GM19438 (cell line): ENCODE measurements at regions not wholly inside any gene's neighbourhood (a gene's known extent, or its start where the extent isn't known, plus 50 kb on each side); places are given as distances from the start of the nearest gene placed in this dataset.

Source experiments
- ATAC-seq: cut with Tn5 transposase; IDR thresholded peaks from one replicate; pipeline ENCODE4 v1.9.1; 2021; ENCODE audit warnings: low read depth; ENCODE audit not compliant: unreplicated experiment

DNA sequence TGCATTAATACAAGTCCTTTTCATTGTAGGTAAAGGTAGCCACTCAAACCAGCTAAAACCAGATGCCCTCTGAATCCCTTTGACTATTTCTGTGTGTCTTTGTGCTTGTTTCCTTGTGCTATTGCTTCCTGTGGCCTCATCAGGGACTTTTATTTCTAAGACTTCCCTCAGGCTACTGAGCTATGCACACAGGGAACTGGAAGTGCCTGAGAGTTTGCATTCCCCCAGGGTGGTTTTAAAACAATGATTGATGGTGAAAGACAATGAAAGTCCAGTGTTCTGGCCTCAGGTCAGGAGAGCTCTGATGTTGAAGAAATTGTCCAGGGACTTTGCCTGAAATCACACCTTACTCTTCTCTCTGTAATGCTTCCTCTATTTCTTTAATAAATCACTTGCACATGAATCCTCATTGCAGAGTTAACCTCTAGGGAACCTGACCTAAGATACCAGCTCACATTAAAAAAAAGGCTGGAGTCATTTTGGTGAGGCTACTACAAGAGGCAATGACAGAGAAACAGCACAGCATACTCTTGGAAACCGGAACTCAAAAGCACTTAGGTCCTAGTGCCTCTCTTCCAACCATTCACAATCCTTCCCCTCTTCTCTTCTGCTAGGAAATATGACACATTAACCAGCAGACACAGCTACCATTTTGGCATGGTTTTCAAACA is 158.1 kb upstream of the NREP start:
- ATAC-seq, result no peak

DNA sequence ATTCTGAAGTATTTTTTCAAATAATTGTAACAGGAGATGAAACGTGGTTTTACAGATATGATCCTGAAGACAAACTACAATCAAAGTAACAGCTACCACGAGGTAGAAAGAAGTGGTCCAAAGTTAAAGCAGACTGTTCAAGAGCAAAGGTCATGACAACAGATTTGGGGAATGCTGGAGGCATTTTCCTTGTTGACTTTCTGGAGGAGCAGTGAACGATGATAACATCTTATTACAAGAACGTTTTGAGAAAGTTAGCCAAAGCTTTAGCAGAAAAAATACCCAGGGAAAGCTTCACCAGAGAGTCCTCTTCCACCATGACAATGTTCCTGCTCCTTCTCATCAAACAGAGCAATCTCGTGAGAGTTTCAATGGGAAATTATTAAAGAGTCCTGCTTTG is 145.4 kb upstream of the NREP start:
- no peak for ATAC-seq

GRCh38 chr5:111901296-111901695 is 144.3 kb upstream of the NREP start:
- ATAC-seq, result no peak

GRCh38 chr5:111892949-111893348 is 136.0 kb upstream of the NREP start:
- no peak for ATAC-seq

- no peak for ATAC-seq
Measured at GRCh38 chr5:111887706-111888105, 130.7 kb upstream of the NREP start.

GRCh38 chr5:111869681-111870080 is 112.7 kb upstream of the NREP start:
- no peak for ATAC-seq

DNA sequence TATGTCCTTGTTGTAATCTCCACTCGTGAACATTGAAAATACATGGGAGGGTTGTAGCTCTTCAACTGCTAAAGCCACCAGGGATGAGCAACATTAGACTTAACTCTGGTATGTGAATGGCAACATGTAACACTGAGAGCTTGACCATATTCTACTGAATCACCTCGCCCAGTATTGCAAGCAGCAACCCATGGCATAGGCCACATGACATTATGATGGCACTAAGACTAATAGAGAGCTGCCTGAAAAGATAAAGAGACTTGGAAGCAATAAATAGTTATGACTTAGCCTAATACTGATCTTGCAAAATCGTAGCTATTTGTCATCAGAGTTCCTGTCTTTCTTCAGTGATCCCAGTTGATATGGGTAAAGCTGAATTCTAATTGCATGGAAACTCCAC is 108.4 kb upstream of the NREP start:
- no peak for ATAC-seq

- ATAC-seq, result no peak
Measured at GRCh38 chr5:111863801-111864200, 106.8 kb upstream of the NREP start.

- no peak for ATAC-seq
Measured at GRCh38 chr5:111859533-111860270, 102.7 kb upstream of the NREP start.

- no peak for ATAC-seq
Measured at GRCh38 chr5:111859031-111859430, 102.0 kb upstream of the NREP start.

GRCh38 chr5:111857623-111858022 is 100.6 kb upstream of the NREP start:
- no peak for ATAC-seq

DNA sequence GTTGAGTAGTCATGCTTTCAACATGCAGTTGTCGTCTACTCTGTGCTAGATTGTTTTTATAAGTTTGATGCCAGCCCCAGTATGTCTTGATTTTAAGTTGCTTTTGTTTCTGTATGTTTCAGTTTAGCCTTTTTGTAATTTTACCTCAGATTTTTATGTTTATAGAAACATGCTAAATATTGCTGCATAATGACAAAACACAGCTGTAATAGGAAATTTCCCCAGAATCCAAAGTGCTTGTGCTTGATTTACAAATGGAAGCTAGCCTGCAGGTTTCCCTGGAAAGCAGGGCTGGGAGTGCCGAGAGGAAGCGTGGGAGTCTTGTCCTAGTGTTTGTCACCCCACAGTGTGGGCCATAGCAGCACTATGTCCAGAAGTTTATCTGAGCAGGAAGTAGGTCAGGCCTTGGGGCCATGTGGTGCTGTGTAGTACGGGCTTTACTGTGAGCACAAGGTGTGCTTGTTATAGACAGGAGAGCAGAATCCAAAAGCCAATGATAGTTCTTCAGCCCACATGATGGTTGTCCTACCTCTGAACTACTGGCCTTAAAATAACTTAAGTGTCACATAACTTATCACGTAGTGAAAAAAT is 100.0 kb upstream of the NREP start:
- no peak for ATAC-seq

DNA sequence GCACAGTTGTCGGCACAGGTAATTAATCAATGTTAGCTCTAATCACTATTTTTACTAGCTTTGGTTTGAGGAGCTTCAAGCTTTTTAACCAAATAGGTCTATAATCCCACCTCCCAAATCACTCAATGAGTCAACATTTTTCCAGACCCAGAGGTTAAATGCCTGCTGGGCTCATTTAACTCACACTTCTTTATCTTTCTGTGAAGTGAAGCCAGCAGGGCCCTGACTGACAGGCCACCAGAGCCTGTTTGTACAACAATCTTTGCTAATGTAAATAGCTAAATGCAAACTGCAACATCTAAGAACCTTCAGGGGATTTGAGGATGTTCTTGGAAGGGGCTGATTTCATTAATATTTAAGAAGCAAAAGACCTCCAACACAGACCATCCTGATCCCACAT is 98.4 kb upstream of the NREP start:
- no peak for ATAC-seq

GRCh38 chr5:111854186-111854585 is 97.2 kb upstream of the NREP start:
- ATAC-seq, result peak; percentile 28

- peak; percentile 79 for ATAC-seq
Measured at GRCh38 chr5:111853748-111854147, 96.8 kb upstream of the NREP start.

DNA sequence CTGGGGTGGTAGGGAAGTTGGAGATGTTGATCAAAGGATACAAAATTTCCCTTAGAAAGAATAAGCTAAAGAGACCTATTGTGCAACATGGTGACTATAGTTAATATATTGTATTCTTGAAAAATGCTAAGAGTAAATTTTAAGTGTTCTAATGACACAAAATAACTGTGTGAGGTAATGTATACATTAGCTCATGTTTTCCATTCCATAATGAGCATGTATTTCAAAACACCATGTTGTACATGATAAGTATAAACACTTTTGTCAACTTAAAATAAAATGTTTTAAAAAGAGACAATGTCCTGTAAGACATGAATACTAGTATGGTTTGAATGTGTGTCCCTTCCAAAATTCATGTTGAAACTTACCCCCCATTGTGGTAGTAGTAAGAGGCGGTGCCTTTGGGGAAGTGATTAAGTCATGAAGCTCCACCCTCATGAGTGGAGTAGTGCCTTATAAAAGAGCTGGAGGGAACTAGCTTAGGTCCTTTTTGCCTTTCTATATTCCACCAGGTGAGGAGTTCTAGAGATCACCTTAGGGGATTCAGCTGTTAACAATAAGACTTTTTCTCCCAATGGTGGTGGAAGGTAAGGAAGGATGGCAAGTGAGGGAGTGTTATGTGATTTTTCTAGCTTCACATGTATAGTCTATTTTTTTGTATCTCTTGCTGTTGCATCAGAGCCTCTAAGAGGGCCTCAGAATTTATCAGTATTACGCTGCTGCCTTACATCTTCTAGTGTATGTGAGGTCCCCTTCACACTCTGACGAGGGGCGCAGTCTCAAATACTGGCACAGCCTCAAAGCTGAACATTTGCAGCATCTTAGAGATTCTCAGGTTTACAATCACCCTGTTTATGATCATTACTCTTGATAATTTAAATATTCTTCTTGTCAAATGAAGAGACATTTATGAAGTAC is 94.9 kb upstream of the NREP start:
- ATAC-seq, result no peak

GRCh38 chr5:111848476-111848875 is 91.5 kb upstream of the NREP start:
- no peak for ATAC-seq

GRCh38 chr5:111847052-111847925 is 90.3 kb upstream of the NREP start:
- no peak for ATAC-seq

DNA sequence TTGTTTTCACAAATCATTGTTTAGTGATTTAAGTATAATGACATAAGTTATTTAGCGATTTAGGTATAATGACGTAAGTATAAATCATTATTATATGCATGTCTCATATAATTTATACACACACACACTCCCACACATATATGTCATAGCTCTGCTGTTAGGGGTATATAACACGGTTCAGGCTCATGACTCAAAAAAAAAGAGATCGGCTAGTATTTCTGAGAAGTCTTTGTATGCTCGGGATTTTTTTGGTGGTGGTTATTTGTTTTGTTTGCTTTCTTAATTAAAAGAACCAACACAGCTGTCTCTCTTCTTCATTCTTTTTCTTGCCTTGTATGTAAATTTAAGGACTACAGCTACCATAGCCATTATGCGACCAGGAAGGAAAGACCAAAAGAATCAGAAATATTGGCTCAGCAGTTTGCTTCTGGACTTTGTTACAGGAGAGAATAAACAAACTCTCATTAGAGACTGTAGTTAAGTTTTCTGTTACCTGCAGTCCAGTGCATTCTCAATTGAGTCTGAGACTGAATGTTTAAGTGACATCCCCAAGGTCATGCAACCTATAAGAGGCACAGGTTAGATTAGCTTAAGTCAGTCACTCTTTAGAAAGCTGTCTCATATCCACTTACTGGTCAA is 83.2 kb upstream of the NREP start:
- ATAC-seq, result no peak
